GM11168 (cell line): ENCODE measurements at regions not wholly inside any gene's neighbourhood (a gene's known extent, or its start where the extent isn't known, plus 50 kb on each side); places are given as distances from the start of the nearest gene placed in this dataset.

Experiments used
- in situ Hi-C: fragments of 300-500 bp; cut with MboI; formaldehyde crosslinking; loops from one replicate; pipeline ENCODE4 v1.12.0; 2022; ENCODE audit warnings: low sequenced_read_pairs; ENCODE audit not compliant: unreplicated experiment

DNA sequence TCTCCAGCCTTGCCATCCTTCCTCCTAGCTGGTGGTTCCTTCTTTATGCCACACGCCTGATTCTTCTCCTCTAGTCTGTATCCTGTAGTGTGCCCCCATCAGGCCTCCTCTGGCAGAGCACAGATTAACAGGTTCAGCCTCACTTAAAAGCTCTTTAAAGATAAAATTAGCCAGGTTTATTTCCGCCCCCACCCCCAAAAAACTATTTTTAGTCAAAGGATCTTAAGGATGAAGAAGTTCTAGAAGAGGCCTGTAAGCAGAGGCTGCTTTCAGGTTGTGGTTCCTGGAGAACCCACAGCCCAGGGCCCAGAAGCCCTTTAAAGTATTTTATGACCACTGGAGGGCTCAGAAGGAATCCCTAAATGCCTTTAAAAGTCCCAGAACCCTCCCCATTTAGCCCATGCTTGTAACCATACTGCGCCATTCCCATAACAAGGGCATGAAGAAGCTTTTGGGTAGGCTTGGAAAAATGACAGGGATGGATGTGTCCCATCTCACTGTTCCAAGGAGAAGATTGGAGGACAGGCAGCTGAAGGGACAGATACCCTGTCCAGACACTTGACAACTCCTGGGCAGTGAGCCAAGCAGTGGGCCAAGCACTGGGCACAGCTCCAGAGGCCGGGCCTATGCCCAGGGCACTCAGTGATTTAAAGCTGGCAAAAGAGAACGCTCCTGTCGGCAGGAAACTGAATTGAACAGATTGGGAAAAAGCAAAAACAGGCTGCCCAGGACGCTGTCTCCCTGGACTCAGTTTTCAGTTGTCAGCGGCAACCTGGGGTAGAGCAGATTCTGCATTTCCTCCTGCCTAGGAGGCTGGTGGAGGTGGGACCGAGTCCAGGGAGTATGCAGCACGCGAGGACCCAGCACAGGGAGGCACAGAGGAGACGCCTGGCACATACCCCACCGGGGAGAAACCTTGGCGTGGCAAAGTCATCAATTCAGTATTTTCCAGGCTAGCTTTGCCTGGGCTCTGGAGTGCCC lies 106.3 kb upstream of the SSBP2 start:
- in situ Hi-C loops, result no loop called here

DNA sequence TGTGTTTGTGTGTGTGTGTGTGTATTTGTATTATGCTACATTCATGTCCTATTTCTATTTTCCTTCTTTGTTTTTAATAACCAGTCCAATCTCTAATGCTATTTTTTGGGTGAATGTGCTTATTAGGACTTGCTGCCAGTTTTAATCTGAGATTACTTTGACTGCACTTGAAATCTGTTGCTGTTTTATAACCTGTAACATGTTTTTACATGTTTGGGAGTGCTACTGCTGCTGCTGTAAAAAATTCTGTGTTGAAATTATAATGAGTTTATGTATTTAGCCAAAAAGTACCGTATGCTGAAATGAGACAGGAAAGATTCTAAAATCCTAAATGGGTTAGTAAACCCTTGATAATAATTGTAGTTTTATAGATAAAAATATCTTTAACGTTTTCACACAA lies 104.7 kb upstream of the SSBP2 start:
- in situ Hi-C loops, result no loop called here

DNA sequence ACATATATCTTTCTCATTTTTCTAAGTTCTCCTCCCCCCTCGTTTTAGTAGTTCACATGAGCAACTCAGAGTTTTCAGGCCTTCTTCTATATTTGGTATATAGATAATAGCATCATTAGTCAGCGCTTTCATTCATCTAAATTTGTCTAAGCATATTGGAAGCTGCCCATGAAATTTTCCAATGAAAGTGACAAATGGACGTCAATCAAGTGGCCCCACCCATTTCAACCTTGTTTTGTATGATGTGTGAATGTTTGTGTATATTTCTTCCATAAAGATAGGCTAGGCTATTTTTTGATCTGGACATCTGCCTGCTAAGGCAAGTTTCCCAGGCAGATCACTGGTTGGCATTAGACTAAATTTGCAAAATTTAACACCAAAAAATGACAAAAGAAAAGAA lies 104.0 kb upstream of the SSBP2 start:
- in situ Hi-C loops, result no loop called here

DNA sequence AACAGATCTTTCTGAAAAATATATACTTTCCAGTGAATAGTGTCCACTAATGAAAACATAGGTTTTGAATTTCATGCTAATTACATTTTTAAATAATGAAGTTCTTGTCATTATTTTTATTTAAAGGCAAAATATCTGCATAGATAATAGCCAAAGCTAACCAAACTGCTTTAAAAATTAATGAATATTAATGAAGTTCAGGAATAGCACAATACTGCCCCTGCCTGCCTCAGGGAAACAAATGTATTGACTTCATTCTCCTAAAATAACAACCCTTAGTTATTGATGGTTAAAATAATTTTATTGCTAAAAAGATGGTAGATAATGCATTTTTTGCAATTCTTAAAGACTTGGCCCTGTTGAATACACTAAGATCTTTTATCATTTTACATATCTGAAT lies 103.6 kb upstream of the SSBP2 start:
- in situ Hi-C loops, result no loop called here

DNA sequence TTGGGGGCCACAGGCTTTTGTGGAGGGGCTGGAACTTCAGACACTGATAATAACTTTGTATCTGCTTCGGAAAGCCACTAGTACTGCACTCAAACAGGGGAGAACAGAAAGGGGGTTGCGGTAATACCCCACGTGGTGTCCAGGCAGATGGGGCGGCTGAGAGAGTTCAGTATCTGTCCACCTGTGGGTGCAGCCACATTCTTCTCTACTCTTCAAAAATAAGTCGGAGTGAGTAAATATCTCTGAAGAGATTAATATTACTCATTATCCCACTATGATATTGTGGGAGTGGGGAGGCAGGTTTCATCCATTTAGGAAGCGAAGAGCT lies 102.1 kb upstream of the SSBP2 start:
- in situ Hi-C loops, result no loop called here

DNA sequence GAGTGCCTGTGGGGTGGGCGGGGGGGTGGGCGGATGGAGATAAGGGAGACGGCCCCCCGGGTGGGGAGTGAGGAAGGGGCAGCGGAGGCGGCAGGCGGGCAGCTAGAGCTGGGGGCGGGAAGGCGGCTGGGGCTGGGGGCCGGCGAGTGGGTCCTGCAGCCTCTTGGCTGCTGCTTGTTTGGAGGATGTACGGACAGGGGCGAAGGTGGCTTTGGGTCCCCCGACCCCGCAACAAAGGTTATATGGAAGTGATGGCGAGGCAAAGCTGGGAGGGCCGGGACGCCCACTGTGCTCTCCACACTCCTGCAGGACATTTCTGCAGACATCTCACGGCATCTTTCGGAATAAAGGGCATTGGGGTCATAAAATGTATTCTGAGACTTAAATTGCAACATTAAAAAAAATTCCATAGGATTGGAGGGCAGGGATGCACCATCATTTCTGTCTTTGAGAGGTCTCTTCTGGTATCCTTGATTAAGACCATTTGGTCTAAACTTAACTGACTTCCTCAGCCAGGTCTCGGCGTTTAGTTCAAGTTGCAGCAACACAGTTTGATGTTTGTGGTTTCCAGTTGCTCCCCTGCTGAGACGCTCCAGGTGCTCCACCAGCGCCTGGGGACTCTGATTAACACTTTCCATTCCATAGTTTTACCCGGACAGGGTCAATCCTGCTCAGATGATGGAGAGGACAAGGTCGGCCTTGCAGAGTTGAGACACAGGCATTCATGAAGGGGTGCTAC lies 101.6 kb upstream of the SSBP2 start:
- in situ Hi-C loops, result no loop called here

DNA sequence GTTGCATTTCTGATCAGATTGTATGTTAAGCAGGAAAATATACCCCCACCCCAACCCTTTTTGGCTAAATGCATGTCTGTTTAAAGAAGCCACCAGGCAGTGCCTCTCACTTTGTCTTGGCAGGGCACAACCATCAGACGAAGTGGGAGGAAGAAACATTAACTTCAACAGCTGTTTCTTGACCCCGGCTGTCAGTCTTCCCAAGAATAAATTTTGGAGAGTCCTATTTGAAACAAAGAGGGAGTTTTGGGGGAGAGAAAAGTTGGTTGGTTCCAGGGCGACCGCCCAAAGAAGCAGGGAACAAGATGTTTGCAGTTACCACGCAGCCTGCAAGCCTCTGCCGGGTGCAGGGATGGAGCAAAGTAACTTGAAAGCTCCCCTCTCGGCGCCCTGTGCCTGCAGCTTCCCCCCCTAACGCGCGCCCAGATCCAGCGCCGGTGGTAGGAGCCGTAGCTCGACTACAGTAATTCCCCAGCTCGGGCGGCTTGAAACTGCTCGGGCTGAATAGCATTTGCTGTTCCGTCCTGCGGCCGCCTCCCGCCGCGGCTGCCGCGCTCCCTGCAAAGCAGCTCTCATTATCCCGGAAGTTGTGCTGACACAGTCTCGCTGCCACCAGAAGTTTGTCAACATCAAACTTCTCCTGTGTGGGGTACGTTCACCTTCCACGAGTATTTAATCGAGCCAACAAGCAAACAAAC lies 100.7 kb upstream of the SSBP2 start:
- in situ Hi-C loops, result no loop called here

DNA sequence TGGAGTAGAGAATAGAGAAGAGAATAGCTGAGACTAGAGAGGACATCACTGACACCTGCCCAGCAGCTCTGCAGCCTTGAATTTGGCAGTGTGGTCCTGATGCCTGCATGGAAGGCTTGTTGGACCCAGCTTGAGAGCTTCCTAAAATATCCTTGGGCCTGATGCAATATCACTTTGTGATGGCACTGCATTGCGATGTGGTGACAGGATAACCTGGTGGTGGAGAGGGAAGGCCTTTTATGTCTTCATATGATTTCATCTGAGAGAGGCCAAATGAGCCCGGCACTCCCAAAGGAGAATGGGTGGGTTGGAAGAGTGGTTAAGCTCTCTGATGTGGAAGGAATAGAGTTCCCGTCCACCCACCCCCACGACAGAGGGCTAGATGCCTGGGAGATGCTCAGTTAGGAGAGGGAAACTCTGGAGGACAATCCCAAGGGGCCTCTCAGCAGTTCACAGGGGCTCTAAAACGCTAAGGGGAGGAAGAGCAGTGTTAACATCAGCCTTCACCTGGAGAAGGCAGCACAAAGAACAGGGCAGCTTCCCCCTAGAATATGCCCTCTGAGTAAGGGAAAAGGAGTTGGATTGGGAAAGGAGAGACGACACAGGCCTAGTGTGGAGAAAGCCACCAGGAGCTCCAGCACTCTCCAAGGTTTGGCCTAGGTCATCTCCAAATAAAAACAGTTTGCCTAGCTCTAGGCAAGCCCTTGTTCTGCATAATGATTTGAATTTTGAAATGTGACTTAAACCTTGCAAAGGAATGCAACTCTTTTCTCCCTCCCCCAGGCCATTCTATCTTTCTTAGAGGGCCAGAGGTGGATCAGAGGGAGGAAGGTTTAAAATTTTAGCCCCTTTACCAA lies 99.8 kb upstream of the SSBP2 start:
- in situ Hi-C loops, result no loop called here

DNA sequence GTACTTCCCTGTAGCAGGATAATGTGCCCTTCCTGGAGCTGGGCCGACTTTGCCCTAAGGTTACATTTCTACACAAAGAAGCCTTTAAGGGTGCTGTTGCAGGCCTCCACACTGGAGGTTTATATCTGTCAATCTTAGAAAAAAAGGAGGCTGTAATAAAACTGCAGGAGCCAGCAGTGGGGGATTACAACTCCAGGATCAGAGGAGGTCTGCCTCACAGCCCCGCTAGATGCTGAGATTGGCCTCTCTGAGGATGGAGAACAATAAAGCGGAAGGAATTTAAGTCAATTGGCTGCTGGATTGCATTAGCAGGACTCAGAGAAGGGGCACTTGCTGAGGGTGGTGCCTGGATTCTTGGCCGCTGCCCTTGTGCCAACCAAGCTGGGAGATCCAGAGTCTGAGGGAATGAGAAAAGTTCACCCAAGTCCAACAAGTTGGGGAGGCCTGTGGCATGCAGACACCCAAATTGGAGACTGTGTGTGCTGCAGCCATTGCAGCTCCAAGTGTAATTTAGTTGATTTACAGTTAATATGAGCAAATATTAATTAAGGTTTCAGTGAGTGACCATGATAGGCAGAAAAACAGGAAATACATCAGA lies 99.0 kb upstream of the SSBP2 start:
- in situ Hi-C loops, result loop anchor here (5.0 kb wide), 1 partner anchor 98 kb away; the partner anchor contains the start of gene SSBP2

DNA sequence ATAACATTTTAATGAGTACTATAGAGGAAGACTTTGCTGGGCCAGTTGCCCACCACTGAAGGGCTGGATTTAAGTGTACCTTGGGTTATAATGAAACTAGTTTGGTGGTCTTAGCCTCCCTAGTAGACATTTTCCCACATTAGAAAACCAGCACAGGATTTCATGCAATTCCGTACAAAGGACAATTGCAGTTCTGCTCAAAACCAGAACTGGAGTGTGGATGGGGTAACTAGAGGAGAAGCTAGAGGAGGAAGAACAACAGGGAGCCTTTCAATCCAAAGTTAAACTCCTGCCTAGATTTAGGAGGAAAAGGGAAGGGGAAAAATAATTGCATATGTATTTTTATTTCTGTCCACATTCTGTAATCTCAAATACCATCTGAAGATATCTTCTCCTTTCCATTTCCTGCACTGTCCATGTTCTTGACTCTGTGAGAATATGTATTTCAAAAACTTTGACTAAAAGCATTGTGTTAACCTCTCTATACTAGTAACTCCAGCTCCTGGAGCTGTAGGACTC lies 97.5 kb upstream of the SSBP2 start:
- in situ Hi-C loops, result loop anchor here (5.0 kb wide), 1 partner anchor 96 kb away; the partner anchor contains the start of gene SSBP2

DNA sequence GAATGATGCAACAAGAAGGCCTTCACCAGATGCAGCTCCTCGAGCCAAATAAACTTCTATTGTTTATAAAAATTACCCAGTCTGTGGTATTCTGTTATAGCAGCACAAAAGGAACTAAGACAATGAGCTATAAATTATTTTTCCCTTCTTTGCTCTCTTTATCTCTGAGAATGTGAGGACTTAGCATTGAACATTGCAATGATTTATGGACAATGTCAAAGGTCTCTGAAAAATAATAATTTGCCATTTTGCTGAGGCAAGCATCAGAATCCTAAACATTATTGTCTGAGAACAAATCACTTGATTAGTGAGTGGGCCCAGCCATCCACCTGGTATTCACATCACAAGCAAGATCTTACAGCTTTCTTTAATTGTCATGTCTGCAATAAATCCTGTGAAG lies 95.4 kb upstream of the SSBP2 start:
- in situ Hi-C loops, result loop anchor here (5.0 kb wide), 1 partner anchor 94 kb away; the partner anchor contains the start of gene SSBP2

DNA sequence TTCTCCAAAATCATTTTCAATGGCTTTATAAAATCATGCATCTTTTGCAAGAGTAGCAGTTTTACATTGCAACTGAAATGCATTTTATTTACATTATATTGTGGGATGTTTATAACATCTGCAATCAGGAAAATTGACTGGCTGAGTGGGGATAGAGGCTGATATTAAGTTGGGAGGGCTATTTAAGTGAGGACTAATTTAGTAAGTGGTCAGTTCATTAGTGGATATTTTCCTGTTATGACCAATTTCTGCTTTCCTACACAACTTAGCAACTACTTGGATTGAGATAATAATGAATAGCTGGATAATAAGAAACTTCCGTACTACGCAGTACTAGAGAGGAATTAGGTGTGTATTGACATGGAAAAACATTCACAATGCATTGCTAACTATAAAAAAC lies 92.9 kb upstream of the SSBP2 start:
- in situ Hi-C loops, result no loop called here

DNA sequence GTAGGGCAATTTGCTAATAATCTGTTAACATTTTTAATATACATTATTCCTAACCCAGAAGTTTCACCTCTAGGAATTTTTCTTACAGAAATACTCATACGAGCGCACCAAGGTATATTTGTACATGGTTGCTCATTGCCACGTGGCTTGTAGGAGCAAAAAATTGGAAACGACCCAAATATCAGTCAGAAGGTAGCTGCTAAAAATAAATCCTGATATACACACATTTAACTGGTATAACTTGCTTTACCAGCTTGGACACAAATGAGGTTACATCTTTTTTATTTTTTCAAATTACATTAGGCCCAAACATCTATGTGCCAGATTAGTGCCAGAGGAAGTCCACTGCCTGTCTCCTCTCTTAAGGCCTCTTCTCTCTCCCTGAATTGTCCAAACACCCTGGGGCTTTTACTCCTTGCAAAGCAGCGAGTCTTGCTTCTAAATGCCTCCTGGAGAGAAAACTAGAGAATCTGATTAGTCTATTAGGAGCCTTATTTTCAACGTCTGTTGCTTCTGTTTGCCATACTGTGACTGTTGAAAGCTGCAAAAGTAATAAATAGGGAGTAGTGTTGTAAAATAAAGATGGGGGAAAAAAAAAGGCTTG lies 92.0 kb upstream of the SSBP2 start:
- in situ Hi-C loops, result no loop called here

DNA sequence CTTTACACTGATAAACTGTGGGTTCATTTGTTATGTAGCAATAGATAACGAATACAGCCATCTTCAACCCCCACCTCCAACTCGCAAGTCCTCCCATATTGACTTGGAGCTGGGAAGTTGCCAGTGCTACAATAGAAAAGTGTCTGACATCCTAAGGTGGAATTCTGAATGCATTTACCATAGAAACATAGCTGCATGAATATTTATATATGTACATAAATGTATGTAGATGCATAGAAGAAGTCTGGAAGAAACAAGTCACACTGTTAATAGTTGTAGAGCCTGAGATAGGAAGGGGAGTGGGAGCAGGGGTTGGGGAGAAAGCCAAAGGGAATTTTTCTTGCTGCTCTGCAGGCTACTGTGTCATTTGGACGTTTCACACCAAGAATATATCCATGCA lies 88.1 kb upstream of the SSBP2 start:
- in situ Hi-C loops, result loop anchor here (10.0 kb wide), 1 partner anchor 334 kb away; no protein-coding TSS in a partner anchor

DNA sequence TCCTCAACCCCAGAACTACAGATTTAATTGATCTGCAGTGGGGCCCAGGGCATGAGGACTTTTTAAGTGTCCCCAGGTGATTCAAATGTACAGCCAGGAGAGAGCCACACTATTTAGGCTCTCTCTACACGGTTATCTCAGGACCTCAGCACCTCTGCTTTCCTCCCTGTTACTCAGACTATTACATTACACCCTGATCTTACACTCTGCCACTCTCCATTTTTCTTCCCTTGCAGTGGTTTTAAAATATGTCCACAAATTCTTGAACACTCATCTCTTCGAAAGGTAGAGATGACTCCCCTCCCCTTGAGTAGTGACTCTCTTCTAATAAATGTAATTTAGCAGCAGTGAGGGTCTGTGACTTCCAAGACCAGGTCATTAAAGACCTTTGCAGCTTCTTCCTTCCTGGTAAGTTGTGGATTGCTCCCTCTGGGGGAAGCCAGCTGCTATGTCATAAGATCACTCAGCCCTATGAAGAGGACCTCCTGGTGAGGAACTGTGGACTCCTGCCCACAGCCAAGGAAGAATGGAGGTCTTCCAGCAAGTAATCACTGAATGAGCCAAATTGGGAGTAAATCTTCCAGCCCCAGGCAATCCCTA lies 87.5 kb upstream of the SSBP2 start:
- in situ Hi-C loops, result loop anchor here (10.0 kb wide), 1 partner anchor 334 kb away; no protein-coding TSS in a partner anchor

DNA sequence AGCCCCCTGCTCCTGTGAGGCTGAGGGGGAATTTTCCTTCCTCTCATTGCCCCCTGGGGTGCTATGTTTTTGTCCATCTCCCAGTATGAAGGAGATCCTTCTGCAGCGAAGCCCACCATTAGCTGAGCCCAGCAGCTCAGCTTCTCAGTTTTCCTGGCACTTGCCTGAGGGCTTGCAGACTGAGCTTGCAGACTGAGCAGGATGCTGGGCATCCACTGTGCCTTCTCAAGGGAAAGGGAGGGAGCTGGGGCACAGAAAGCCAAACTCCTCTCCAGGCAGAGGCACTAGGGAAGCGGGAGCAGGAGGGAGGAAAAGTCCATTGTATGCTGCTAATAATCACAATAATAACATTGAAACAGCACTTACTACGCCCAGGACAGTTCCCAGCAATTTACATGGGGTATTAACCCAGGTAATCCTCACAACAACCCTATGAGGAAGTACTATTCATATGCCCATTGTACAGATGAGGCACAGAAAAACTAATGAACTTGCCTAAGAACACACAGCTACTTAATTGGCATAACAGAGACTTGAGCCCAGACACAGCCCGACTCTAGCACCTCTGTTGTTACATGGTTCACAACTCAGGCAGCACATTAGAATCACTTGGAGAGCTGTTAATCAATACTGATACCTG lies 86.9 kb upstream of the SSBP2 start:
- in situ Hi-C loops, result loop anchor here (10.0 kb wide), 1 partner anchor 333 kb away; no protein-coding TSS in a partner anchor

DNA sequence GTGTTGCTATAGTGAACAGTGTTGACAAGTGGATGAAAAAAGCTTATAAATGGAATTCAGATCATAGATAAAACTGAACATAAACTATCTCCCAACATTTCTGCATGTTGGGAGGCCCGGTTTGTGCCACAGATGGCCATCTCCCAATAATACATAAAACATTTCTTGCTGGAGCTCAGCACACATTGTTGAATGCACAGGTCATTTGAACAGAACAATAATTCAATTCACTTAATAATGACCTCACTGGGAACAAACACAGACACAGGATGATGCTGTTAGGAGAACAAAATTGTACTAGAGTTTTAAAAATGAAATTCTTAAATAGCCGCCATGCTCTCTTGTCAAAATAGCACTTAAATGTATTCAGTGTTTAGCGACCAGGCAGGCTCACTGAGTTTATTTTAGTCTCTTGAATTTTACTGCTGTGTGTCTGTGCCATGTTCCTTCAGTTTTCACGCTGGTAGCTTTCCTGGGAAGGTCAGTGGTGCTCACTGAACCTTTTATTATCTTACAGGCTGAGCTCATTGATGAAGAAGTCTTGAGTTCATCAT lies 85.0 kb upstream of the SSBP2 start:
- in situ Hi-C loops, result loop anchor here (10.0 kb wide), 1 partner anchor 331 kb away; no protein-coding TSS in a partner anchor
